GM12865 (cell line): ENCODE measurements at regions not wholly inside any gene's neighbourhood (a gene's known extent, or its start where the extent isn't known, plus 50 kb on each side); places are given as distances from the start of the nearest gene placed in this dataset.

ENCODE experiments used
- DNase-seq: peaks from one replicate; pipeline ENCODE4 v3.0.0; 2010; ENCODE audit warnings: low read depth
- H3K4me3 ChIP-seq: 2 replicates; pipeline ENCODE4 v1.5.1; 2011; ENCODE audit warnings: mild to moderate bottlenecking, low read depth, low read length, control low read depth
- TF ChIP-seq, protein P1 (sequence below): IDR thresholded peaks from 2 replicates; pipeline ENCODE4 v1.5.1; 2011; ENCODE audit warnings: low read length, control low read depth, low read depth, inconsistent platforms; ENCODE audit not compliant: insufficient read depth; ENCODE audit errors: missing control alignments

DNA sequence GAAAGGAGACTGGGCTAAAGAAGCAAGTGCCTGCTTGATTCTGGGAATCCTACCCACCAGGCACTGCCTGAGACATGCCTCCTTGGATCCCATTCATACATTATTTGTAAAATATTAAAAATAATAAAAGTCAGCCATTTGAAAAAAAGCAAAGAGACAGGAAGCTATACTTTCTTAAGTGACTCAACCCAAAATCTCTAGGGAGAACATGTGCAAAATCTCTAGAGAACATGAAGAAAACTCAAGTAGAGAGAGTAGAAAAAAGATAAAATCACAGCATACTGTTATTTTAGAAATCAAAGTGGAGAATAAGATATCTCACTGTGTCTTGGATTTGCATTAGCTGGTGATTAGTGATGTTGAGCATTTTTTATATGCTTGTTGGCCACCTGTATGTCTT is 197.2 kb upstream of the GGTLC1 start:
- TF ChIP-seq, protein P1, sequence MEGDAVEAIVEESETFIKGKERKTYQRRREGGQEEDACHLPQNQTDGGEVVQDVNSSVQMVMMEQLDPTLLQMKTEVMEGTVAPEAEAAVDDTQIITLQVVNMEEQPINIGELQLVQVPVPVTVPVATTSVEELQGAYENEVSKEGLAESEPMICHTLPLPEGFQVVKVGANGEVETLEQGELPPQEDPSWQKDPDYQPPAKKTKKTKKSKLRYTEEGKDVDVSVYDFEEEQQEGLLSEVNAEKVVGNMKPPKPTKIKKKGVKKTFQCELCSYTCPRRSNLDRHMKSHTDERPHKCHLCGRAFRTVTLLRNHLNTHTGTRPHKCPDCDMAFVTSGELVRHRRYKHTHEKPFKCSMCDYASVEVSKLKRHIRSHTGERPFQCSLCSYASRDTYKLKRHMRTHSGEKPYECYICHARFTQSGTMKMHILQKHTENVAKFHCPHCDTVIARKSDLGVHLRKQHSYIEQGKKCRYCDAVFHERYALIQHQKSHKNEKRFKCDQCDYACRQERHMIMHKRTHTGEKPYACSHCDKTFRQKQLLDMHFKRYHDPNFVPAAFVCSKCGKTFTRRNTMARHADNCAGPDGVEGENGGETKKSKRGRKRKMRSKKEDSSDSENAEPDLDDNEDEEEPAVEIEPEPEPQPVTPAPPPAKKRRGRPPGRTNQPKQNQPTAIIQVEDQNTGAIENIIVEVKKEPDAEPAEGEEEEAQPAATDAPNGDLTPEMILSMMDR, result no peak

DNA sequence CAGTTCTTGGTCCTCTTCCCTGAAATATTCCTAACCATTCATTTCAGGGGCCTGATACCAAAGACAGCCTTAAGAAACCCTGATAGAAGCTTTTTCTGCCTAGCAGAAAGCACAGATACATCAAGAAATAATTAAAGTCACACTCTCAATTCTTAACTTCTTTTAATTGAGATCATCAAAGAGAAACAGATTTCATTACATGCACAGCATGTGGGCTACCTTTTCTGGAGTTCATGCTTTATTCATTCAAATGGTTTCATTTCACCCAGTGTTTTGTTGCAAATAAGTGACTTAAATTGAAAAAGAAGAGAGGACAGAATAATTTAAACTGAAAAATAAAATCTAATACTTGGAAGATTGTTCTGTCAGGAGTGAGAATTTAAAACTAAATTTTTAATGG is 192.6 kb upstream of the GGTLC1 start:
- no peak overlapping the region for H3K4me3 ChIP-seq
- TF ChIP-seq, protein P1, result no peak
- no peak for DNase-seq

More for the DNA sequence above, 197.2 kb upstream of the GGTLC1 start:
- no peak for DNase-seq
- no peak overlapping the region for H3K4me3 ChIP-seq

DNA sequence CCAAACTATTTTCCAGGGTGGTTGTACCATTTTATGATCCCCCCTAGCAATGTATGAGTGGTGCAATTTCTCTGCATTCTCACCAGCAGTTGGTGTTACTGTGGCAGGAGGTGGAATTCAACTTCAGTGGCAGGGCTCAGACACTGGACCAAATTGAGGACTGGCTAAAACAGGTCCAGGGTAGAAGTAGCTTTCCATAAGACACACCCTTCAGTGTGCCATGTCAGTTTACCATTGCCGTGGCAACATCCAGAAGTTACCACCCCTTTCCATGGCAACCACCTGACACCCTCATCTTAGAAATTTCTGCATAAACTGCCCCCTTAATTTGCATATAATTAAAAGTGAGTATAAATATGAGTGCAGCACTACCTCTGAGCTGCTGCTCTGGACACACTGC is 180.7 kb upstream of the GGTLC1 start:
- no peak overlapping the region for H3K4me3 ChIP-seq
- TF ChIP-seq, protein P1, result no peak
- no peak for DNase-seq

DNA sequence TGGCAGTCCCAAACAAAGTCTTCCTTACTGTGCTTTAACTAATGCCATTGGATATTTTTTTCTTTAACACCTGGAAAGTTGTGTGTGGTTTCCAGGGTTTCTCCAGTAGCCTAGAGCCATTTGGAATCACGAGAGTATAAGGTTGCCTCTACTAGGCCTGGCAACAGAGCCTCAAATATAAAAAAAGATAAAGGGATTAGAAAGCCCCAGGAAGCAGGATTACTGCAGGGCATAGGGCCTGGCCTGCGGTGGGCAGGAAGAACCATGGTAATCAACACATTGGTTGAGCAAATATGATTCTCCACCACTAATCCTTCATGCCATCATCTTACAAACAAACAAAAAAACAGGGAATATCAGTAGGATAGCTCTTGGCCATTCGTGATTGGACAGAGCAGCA is 177.8 kb upstream of the GGTLC1 start:
- no peak overlapping the region for H3K4me3 ChIP-seq
- TF ChIP-seq, protein P1, result no peak
- no peak for DNase-seq

DNA sequence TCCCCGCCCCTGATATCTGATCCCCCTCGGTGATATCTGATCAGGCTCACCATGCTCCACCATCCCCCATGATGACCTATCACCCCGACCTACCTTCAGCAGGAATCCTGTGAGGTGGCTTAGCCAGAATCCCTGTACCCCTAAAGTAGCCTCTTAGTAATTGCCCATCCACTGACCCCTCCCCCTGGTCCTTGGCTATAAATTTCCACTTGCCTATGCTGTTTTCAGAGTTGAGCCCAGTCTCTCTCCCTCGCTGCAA is 177.5 kb upstream of the GGTLC1 start:
- DNase-seq, result no peak
- TF ChIP-seq, protein P1, result no peak
- no peak overlapping the region for H3K4me3 ChIP-seq

DNA sequence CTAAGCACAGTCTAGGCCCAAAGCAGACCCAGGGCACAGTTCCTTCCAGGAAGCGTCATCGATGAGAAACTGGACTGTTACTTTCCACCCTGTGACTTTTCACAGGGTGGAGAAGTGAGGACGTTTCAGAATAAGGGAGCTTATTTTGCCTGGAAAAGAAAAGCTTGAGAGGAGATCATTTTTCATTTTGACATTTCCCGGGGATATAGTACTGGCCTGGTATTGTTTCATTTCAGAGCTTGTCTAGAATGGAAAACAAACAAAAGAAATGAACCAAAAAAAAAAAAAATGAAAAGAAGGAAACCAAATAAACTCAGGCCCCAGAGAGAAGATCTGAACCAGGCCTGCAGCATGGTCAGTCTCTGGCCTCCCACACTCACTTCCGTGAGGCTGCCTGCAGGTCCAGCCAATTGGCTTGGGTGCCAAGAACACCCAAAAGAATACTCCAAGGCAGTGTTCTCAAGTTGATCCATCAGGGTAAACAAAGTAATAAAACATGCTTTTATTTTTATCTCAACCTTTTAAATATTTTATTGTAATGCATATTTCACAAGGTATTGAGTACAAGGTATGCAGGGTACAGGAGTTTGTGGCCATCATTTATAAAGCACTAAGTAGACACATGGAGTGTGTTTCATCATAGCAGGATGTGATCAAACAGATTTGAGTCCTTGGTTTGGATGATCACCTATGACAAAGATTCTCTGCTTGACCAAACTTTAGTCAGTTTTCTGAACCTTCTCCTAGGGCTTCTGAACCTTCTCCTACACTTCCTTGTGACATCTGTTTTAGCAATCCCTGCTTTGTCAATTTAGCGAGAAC is 176.9 kb upstream of the GGTLC1 start:
- DNase-seq, result no peak
- TF ChIP-seq, protein P1, result no peak

DNA sequence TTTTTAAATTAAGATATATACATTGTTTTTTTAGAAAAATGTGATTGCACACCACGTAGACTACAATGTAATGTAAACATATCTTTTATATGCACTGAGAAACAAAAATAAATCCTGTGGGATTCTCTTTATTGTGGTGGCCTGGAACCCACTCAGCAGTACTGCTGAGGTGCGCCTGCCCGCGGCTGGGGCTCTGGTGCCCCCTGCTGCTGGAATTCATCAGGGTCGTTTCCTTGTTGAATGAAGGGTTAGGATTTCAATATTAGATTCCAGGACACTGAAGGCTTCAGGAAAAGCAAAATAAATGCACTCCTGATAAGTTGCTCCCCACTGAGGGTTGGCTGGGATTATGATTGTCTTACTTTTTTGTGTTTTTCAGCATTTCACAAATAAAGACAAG is 175.8 kb upstream of the GGTLC1 start:
- no peak overlapping the region for H3K4me3 ChIP-seq
- peak; percentile 8 for DNase-seq
- TF ChIP-seq, protein P1, result peak; percentile 23

More for the DNA sequence above, 176.9 kb upstream of the GGTLC1 start:
- no peak overlapping the region for H3K4me3 ChIP-seq
